Neural crest cell (in vitro differentiated cells): ENCODE measurements at regions not wholly inside any gene's neighbourhood (a gene's known extent, or its start where the extent isn't known, plus 50 kb on each side); places are given as distances from the start of the nearest gene placed in this dataset.

Experiments used
- DNase-seq: peaks from one replicate; pipeline ENCODE4 v3.0.0; 2021; ENCODE audit warnings: low read depth, mixed read lengths, low spot score
- H3K27ac Mint-ChIP-seq: one replicate; pipeline ENCODE4 v1.8.0; 2021; ENCODE audit warnings: mild to moderate bottlenecking, mixed read lengths; ENCODE audit not compliant: unreplicated experiment
- H3K27me3 Mint-ChIP-seq: 2 replicates; pipeline ENCODE4 v1.8.0; 2021; ENCODE audit warnings: low read depth, mild to moderate bottlenecking, mixed read lengths
- H3K36me3 Mint-ChIP-seq: 2 replicates; pipeline ENCODE4 v1.8.0; 2021; ENCODE audit warnings: low read depth, mild to moderate bottlenecking, mixed read lengths
- H3K4me1 Mint-ChIP-seq: 2 replicates; pipeline ENCODE4 v1.8.0; 2021; ENCODE audit warnings: mixed read lengths
- H3K4me3 Mint-ChIP-seq: one replicate; pipeline ENCODE4 v1.8.0; 2021; ENCODE audit warnings: mild to moderate bottlenecking, mixed read lengths
- H3K9me3 Mint-ChIP-seq: 2 replicates; pipeline ENCODE4 v1.8.0; 2021; ENCODE audit warnings: mixed read lengths
- CTCF ChIP-seq: fragments of 200-600 bp; sonication (generic); conservative IDR thresholded peaks from 2 replicates; pipeline ENCODE4 v1.5.0; 2021; ENCODE audit warnings: antibody characterized with exemption, mild to moderate bottlenecking

- H3K27ac Mint-ChIP-seq: no peak overlapping the region
- no peaks in the 10 kb centered on the region for H3K27me3 Mint-ChIP-seq
- H3K36me3 Mint-ChIP-seq: no peaks in the 10 kb centered on the region
- no peak for TF ChIP-seq CTCF
- H3K4me3 Mint-ChIP-seq: no peak overlapping the region
- peaks cover 2% of the 10 kb centered on the region for H3K9me3 Mint-ChIP-seq
- no peak for DNase-seq
- H3K4me1 Mint-ChIP-seq: peaks cover 39% of the 10 kb centered on the region
Observed at GRCh38 chr11:38594895-38595294, 1996.9 kb upstream of the RAG2 start.

- H3K4me1 Mint-ChIP-seq: peaks cover 26% of the 10 kb centered on the region
- no peaks in the 10 kb centered on the region for H3K36me3 Mint-ChIP-seq
- no peak overlapping the region for H3K27ac Mint-ChIP-seq
- DNase-seq: no peak
- TF ChIP-seq CTCF: no peak
- peaks cover 2% of the 10 kb centered on the region for H3K9me3 Mint-ChIP-seq
- H3K4me3 Mint-ChIP-seq: no peak overlapping the region
- no peaks in the 10 kb centered on the region for H3K27me3 Mint-ChIP-seq
Observed at GRCh38 chr11:38593649-38594048, 1995.6 kb upstream of the RAG2 start.

DNA sequence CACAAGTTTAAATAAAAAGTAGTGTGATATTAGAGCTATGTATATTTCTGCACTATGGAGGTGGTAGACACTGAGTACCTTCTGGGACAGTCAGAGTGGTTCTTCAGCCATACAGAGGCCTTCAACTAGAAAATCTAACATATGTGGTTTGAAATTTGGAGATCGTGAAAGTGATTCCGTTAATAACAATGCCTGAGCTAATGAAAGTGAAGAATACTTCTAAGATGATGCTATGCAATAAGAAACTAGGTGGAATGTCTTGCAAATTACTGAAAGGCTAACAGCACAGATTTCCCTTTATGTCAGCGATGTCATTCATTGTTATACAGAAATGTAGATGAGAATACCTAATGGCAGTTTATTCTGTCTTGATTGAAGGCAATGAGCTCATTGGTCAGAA, 1984.7 kb upstream of the RAG2 start:
- no peak overlapping the region for H3K27ac Mint-ChIP-seq
- TF ChIP-seq CTCF: no peak
- peaks cover 6% of the 10 kb centered on the region for H3K9me3 Mint-ChIP-seq
- no peaks in the 10 kb centered on the region for H3K27me3 Mint-ChIP-seq
- no peak overlapping the region for H3K4me3 Mint-ChIP-seq
- peaks cover 4% of the 10 kb centered on the region for H3K36me3 Mint-ChIP-seq
- H3K4me1 Mint-ChIP-seq: no peaks in the 10 kb centered on the region
- no peak for DNase-seq

DNA sequence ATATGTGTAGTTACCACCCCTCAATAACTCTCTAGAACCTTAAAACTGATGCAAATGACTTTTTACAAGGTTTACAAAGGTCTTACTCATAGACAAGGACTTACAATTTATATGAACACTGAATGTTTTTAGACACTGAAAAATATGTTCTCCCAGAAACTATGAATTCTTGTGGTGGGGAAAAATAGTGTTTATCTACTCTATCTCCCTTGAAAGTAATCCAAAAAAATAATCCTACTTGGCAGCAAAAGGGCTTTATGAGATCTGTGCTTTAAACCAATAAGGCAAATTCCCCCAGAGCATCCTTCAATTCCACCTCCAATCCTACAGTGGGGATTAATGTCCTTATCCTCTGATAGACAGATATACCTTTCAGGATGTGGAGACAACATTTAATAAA, 1984.1 kb upstream of the RAG2 start:
- H3K4me1 Mint-ChIP-seq: no peaks in the 10 kb centered on the region

DNA sequence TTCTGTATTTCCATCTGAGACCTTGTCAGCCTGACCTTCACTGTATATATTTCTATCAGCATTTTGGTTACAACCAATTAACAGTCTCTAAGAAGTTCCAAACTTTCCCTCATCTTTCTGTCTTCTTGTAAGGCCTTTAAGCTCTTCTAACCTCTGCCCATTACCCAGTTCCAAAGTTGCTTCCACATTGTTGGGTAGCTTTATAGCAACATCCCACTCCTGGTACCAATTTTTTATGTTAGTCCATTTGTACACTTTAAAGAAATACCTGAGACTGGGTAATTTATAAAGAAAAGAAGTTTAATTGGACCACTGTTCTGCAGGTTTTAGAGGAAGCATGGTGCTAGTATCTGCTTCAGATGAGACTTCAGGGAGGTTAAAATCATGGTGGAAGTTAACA, 1979.7 kb upstream of the RAG2 start:
- TF ChIP-seq CTCF: no peak
- H3K4me3 Mint-ChIP-seq: no peak overlapping the region
- no peak for DNase-seq
- no peaks in the 10 kb centered on the region for H3K27me3 Mint-ChIP-seq
- no peaks in the 10 kb centered on the region for H3K4me1 Mint-ChIP-seq
- peaks cover 4% of the 10 kb centered on the region for H3K36me3 Mint-ChIP-seq
- peaks cover 7% of the 10 kb centered on the region for H3K9me3 Mint-ChIP-seq
- no peak overlapping the region for H3K27ac Mint-ChIP-seq

More for the DNA sequence above, 1984.1 kb upstream of the RAG2 start:
- H3K27me3 Mint-ChIP-seq: no peaks in the 10 kb centered on the region
- peaks cover 4% of the 10 kb centered on the region for H3K36me3 Mint-ChIP-seq
- H3K4me3 Mint-ChIP-seq: no peak overlapping the region
- DNase-seq: no peak
- H3K9me3 Mint-ChIP-seq: peaks cover 6% of the 10 kb centered on the region
- TF ChIP-seq CTCF: no peak
- H3K27ac Mint-ChIP-seq: no peak overlapping the region

DNA sequence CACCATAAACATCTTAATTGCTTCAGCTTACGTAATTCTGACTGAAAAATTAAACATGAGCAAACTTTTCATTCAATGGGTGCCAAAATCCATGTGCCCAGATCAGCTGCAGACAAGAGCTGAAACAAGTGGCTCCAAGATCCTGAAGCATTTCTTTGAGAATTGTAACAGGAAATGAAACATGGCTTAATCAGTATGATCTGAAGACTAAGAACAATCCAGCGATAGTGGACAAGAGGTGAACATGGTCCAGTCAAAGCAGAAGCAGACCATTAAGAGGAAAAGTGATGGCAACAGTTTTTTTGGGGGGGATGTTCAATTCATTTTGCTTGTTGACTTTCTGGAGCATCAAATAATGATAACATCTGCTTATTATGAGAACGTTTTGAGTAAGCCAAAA, 1964.5 kb upstream of the RAG2 start:
- Mint-ChIP-seq H3K4me3 (no peak overlapping the region), H3K9me3 (no peaks in the 10 kb centered on the region), H3K4me1 (no peaks in the 10 kb centered on the region)

More for the DNA sequence above, 1964.5 kb upstream of the RAG2 start:
- no peak for DNase-seq
- no peak for TF ChIP-seq CTCF
- Mint-ChIP-seq H3K27me3 (no peaks in the 10 kb centered on the region), H3K36me3 (no peaks in the 10 kb centered on the region), H3K27ac (no peak overlapping the region)
